ENCODE measurements at regions not wholly inside any gene's neighbourhood (a gene's known extent, or its start where the extent isn't known, plus 50 kb on each side); places are given as distances from the start of the nearest gene placed in this dataset.
"Not testable (repeated sequence)": the region's sequence is repeated elsewhere in the genome, so short reads cannot be mapped to it uniquely, and the experiment has no call there.

DNA sequence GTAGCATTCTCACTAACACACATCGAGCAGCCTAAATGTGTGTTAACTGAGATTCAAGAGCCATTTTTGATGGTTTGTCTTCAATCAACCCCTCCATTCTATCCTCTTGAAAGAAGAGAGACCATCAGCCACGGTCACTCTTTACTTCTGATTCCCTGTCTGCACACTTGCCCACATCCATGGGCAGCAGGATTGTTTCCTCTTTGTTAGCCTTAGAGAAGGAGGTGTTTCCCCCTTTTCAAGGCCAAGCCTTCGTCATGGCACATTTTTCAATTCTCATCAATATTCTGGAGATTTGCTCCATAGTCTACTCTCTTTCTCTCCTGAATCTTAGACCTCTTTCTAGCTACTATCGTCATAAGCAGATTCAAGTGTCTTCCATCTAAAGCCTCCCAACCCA is 522.4 kb upstream of the NAALADL2 start:
- no peak for DNase-seq (ENCODE audit: low read depth, low spot score)

DNA sequence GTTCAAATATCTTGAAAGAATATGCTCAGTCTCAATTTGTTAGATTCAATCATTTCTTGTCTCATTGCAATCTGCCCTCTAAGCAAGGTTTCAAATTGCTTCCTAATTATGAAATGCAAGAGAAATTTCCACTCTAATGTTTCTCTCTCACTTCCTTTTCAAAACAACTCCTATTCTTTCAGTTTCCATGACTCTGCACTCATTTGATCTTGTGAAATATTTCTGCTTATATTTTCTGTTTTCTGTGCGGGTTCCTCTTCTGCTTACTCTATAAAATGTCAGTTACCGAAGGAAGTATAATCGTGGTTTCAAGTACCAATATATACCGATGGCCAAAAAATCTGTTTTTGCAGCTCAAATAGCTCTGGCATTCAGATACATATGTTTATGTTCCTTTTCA is 521.9 kb upstream of the NAALADL2 start:
- DNase-seq (ENCODE audit: low read depth, low spot score): no peak

- DNase-seq (ENCODE audit: low read depth, low spot score): no peak
These were observed 518.2 kb upstream of the NAALADL2 start for GRCh38 chr3:174340624-174341587.

DNA sequence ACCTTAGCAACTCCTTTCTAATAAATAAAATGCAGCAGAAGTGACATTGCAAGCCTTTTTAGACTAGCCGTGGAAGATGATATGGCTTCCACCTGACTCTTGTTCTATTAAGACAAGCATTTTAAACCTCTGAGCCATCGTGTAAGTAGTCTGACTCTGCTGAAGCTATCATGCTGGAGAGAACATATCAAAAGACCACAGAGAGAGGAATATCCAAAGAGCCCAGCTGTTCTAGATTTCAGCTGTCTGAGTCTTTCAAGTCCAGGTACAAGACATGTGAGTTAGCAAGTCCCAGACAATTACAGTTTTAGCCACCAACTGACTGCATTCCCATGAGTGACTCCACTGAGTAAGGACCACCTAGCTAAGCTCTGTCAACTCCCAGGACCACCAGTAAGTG is 517.0 kb upstream of the NAALADL2 start:
- no peak for DNase-seq (ENCODE audit: low read depth, low spot score)

- no peak for DNase-seq (ENCODE audit: low read depth, low spot score)
These were observed 516.1 kb upstream of the NAALADL2 start for GRCh38 chr3:174342941-174343501.

GRCh38 chr3:174346141-174346540 is 513.0 kb upstream of the NAALADL2 start:
- DNase-seq (ENCODE audit: low read depth, low spot score): no peak

- no peak for DNase-seq (ENCODE audit: low read depth, low spot score)
These were observed 512.6 kb upstream of the NAALADL2 start for GRCh38 chr3:174346571-174346970.

DNA sequence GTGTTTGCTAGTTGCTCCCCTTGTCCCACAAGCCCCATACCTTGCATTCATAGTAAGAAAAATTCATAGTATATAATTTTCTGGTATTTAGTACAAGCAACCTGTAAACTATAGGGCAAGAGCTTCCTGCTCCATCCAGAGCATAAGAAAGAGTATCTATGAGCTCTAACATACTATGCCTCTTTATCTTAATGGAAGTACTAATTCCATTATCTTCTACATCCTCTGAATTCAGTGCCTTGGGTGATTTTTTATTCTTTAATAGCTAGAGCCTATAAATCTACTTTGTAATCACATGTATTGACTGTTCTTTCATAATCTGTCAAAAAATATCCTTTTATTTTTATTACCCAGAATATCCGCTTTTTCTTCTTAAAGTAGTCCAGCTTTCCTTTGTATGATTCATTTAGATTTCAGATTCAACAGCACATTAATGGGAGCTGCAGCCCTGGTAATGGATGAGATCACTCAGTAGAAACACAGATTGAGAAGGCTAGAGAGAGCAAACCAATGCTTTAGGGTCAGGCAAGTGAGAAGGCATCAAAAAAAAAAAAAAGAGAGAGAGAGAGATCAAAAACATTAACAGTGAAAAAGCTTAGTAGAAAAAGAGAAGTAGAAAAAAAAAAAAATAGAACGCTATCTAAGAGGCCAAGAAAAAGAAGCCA is 511.5 kb upstream of the NAALADL2 start:
- DNase-seq (ENCODE audit: low read depth, low spot score): no peak

GRCh38 chr3:174352227-174352626 is 506.9 kb upstream of the NAALADL2 start:
- no peak for DNase-seq (ENCODE audit: low read depth, low spot score)

GRCh38 chr3:174355505-174355904 is 503.6 kb upstream of the NAALADL2 start:
- no peak for DNase-seq (ENCODE audit: low read depth, low spot score)

GRCh38 chr3:174356596-174356995 is 502.5 kb upstream of the NAALADL2 start:
- DNase-seq (ENCODE audit: low read depth, low spot score): no peak

GRCh38 chr3:174358252-174358651 is 500.9 kb upstream of the NAALADL2 start:
- no peak for DNase-seq (ENCODE audit: low read depth, low spot score)

GRCh38 chr3:174362556-174362955 is 496.6 kb upstream of the NAALADL2 start:
- DNase-seq (ENCODE audit: low read depth, low spot score): no peak

- no peak for DNase-seq (ENCODE audit: low read depth, low spot score)
These were observed 495.9 kb upstream of the NAALADL2 start for GRCh38 chr3:174363256-174363655.

GRCh38 chr3:174365796-174366195 is 493.3 kb upstream of the NAALADL2 start:
- DNase-seq (ENCODE audit: low read depth, low spot score): no peak

- DNase-seq (ENCODE audit: low read depth, low spot score): not testable (repeated sequence)
These were observed 492.2 kb upstream of the NAALADL2 start for GRCh38 chr3:174366904-174367303.

DNA sequence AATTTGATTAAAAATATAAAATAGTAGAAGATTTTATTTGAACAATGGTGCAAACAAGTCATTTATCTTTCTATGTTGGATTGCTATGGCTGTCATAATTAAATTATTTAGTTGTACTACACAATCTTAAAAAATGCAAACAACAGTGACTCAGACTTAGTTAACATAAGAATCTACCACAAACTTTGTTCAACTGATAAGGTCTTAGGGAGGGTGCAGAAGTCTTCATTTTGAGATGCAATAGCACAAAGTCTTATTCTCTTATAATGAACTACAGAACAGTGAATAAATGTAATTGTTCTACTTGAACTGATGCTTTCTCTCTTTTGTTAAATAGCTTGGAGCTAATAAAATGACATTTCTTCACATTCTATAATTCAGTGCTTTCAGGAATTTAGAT is 482.8 kb upstream of the NAALADL2 start:
- DNase-seq (ENCODE audit: low read depth, low spot score): no peak

GRCh38 chr3:174377096-174377495 is 482.0 kb upstream of the NAALADL2 start:
- no peak for DNase-seq (ENCODE audit: low read depth, low spot score)

DNA sequence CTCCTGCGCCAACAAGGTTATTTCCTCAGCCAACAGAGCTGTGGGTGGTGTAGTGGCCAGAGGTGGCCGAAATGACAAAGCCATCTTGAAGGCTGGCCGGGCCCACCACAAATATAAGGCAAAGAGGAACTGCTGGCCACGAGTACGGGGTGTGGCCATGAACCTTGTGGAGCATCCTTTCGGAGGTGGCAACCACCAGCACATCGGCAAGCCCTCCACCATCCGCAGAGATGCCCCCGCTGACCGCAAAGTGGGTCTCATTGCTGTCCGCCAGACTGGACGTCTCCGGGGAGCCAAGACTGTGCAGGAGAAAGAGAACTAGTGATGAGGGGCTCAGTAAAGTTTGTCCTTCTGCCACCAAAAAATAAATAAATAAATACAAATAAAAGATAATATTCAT is 481.4 kb upstream of the NAALADL2 start:
- DNase-seq (ENCODE audit: low read depth, low spot score): no peak

GRCh38 chr3:174382878-174383277 is 476.3 kb upstream of the NAALADL2 start:
- DNase-seq (ENCODE audit: low read depth, low spot score): no peak

DNA sequence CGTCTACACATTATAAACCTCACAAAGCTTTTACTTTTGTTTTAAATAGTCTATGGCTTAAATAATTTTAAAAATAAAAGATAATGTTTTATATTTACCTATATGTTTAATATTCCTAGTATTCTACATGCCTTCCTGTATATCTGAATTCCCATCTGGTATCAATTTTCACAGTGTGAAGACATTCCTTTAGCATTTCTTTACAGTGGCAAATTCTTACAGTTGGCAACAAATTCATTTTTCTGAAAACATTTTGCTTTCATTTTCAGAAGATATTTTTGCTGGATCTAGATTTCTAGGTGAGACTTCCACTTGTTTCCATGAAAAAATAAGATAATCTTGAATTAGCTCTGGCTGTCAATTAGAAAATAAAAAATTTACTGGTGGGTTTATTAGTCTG is 471.4 kb upstream of the NAALADL2 start:
- DNase-seq (ENCODE audit: low read depth, low spot score): no peak

DNA sequence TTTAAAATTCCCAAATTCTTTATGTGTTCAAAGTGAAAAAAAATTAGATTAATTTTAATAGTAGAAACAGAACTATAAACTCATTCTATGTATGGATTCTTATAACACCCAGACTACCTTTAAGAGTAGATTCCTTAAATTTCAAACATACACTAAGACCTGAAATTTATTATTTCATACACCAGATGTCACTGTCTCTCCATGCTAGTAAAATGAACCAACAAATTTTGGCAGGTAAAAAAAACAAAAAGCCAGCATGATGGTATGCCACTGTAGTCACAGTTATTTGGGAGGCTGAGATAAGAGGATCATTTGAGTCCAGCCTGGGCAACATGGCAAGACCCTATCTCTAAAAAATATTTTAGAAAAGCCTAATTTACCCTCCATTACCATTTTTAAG is 461.3 kb upstream of the NAALADL2 start:
- no peak for DNase-seq (ENCODE audit: low read depth, low spot score)

DNA sequence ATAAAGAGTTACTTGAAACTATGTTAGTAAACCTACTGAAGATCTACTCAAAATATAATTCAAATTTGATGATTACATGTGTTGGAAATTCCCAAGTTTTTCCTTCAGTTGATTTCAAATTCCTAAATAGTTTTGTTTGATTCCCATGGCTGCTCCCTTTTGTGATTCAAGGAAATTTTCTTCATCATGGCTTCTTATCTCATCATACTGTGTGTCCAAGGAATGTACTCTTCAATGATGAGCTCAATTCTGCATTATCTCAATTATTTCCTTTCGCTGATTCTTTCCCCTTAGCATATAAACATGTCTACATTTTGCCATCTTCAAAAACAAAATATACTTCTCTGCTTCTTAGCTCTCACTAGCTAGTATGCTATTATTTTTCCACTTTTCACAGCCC is 460.4 kb upstream of the NAALADL2 start:
- DNase-seq (ENCODE audit: low read depth, low spot score): no peak

All from activated naive CD8-positive, alpha-beta T cell treated with anti-CD3 and anti-CD28 coated beads, Interleukin-2, amount 50 U/mL, for 16 hours (primary cell).